ENCODE measurements at regions not wholly inside any gene's neighbourhood (a gene's known extent, or its start where the extent isn't known, plus 50 kb on each side); places are given as distances from the start of the nearest gene placed in this dataset.

GRCh38 chr11:19403196-19403895 is 162.6 kb upstream of the E2F8 start:
- DNase-seq (ENCODE audit: low read depth in 2 of 2) = no peak

- no peak for DNase-seq (ENCODE audit: low read depth in 2 of 2)
Measured at GRCh38 chr11:19400296-19400695, 159.6 kb upstream of the E2F8 start.

GRCh38 chr11:19398772-19399527 is 158.2 kb upstream of the E2F8 start:
- no peak for DNase-seq (ENCODE audit: low read depth in 2 of 2)

GRCh38 chr11:19398273-19398672 is 157.5 kb upstream of the E2F8 start:
- DNase-seq (ENCODE audit: low read depth in 2 of 2) = no peak

GRCh38 chr11:19395050-19395449 is 154.3 kb upstream of the E2F8 start:
- DNase-seq (ENCODE audit: low read depth in 2 of 2) = no peak

GRCh38 chr11:19394525-19395016 is 153.8 kb upstream of the E2F8 start:
- no peak for DNase-seq (ENCODE audit: low read depth in 2 of 2)

- DNase-seq (ENCODE audit: low read depth in 2 of 2) = no peak
Measured at GRCh38 chr11:19393941-19394340, 153.2 kb upstream of the E2F8 start.

GRCh38 chr11:19392847-19393518 is 152.2 kb upstream of the E2F8 start:
- no peak for DNase-seq (ENCODE audit: low read depth in 2 of 2)

GRCh38 chr11:19392321-19392720 is 151.6 kb upstream of the E2F8 start:
- DNase-seq (ENCODE audit: low read depth in 2 of 2) = no peak

GRCh38 chr11:19391652-19392051 is 150.9 kb upstream of the E2F8 start:
- DNase-seq (ENCODE audit: low read depth in 2 of 2) = no peak

- no peak for DNase-seq (ENCODE audit: low read depth in 2 of 2)
Measured at GRCh38 chr11:19391026-19391425, 150.3 kb upstream of the E2F8 start.

- DNase-seq (ENCODE audit: low read depth in 2 of 2) = no peak
Measured at GRCh38 chr11:19389787-19390303, 149.1 kb upstream of the E2F8 start.

GRCh38 chr11:19382131-19382611 is 141.4 kb upstream of the E2F8 start:
- no peak for DNase-seq (ENCODE audit: low read depth in 2 of 2)

GRCh38 chr11:19380375-19380774 is 139.6 kb upstream of the E2F8 start:
- DNase-seq (ENCODE audit: low read depth in 2 of 2) = no peak

GRCh38 chr11:19379465-19379864 is 138.7 kb upstream of the E2F8 start:
- no peak for DNase-seq (ENCODE audit: low read depth in 2 of 2)

- no peak for DNase-seq (ENCODE audit: low read depth in 2 of 2)
Measured at GRCh38 chr11:19378814-19379213, 138.1 kb upstream of the E2F8 start.

GRCh38 chr11:19377881-19378280 is 137.1 kb upstream of the E2F8 start:
- no peak for DNase-seq (ENCODE audit: low read depth in 2 of 2)

GRCh38 chr11:19375440-19375839 is 134.7 kb upstream of the E2F8 start:
- no peak for DNase-seq (ENCODE audit: low read depth in 2 of 2)

- DNase-seq (ENCODE audit: low read depth in 2 of 2) = no peak
Measured at GRCh38 chr11:19374151-19374569, 133.4 kb upstream of the E2F8 start.

- no peak for DNase-seq (ENCODE audit: low read depth in 2 of 2)
Measured at GRCh38 chr11:19372381-19372780, 131.6 kb upstream of the E2F8 start.

GRCh38 chr11:19370100-19370861 is 129.5 kb upstream of the E2F8 start:
- no peak for DNase-seq (ENCODE audit: low read depth in 2 of 2)

All from stimulated activated CD8-positive, alpha-beta memory T cell treated with anti-CD3 and anti-CD28 coated beads, Interleukin-7, amount 100 ng/mL, for 1 hour (primary cell).